GM18519 (cell line): ENCODE measurements at regions not wholly inside any gene's neighbourhood (a gene's known extent, or its start where the extent isn't known, plus 50 kb on each side); places are given as distances from the start of the nearest gene placed in this dataset.

Experiments
- ATAC-seq: cut with Tn5 transposase; IDR thresholded peaks from one replicate; pipeline ENCODE4 v1.9.1; 2021; ENCODE audit warnings: mild to moderate bottlenecking, moderate library complexity; ENCODE audit not compliant: unreplicated experiment, low FRiP score

DNA sequence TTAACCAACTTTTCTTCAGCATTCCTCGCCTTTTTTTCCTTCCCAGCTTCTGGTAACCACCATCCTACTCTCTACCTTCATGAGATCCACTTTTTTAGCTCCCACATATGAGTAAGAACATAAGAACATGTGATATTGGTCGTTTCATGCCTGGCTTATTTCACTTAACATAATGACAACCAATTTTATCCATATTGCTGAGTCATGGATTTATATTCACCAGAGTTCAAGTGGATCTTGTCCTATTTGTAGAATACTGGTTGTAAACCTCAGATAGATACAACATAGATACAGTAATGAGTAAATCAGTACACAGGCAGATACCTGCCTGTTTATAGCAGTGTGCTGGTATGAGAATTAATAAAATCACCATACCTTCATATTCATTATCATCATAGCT, 412.0 kb upstream of the RBMS3 start:
- ATAC-seq, result no peak

DNA sequence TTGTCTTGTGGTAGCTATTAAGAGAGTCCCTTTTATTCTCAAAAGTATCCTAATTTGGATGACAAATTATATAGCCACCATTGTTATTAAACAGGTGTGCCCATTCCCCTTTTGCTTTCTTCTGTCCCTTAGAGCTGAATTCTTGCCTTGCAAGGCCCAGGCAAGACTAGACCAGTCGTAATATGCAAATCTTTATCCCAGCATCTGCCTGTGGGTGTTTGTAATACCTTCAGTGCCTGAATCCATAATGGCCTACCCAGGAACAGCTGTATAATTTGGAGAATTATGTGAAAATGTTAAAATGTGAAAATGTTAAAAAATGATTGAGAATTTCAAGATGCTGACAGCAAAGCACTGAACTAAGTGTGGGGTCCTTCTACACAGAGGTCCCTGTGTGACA, 403.0 kb upstream of the RBMS3 start:
- no peak for ATAC-seq

- no peak for ATAC-seq
Measured at GRCh38 chr3:28890373-28890772, 390.5 kb upstream of the RBMS3 start.

GRCh38 chr3:28891485-28891884, 389.4 kb upstream of the RBMS3 start:
- no peak for ATAC-seq

- ATAC-seq, result no peak
Measured at GRCh38 chr3:28900301-28900700, 380.6 kb upstream of the RBMS3 start.

DNA sequence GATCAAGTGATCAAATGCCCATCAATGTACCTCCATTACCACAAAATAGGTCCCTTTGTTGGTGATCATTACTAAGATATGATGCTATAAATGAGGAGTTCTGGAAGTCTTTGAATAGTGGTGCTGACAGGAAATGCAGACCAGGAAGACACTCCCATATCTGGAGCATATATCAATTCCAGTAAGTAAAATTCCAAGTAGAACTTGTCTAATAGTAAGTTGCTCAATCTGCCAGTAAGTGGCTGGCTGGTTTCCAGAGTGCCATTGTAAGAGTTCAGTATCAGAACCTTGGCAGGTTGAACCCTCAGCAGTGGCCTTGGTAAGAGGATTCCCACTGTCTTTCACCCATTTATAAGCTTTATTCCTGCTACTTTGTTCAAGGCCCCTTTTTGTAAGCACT, 379.9 kb upstream of the RBMS3 start:
- no peak for ATAC-seq

GRCh38 chr3:28903171-28903601, 377.7 kb upstream of the RBMS3 start:
- ATAC-seq, result no peak

DNA sequence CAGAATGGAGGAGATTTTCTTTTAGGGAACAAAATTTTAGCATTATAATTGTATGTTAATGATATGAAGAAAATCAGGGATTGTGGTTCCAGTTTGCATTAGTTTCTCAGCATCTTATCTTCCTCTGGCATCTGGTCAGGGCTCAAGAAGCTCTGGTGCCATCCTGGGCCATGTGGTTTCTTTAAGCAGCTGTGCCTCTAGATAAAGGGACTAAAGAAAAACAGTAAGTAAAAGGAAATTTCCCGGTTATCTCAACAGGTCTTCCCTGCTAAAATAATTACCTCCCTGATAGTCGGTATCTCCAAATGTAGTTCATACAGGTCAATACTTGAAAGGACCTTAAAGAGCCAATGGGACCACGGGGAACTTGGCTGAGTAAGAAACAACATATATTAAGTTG, 375.1 kb upstream of the RBMS3 start:
- ATAC-seq, result no peak

- ATAC-seq, result no peak
Measured at GRCh38 chr3:28906561-28907310, 374.1 kb upstream of the RBMS3 start.

DNA sequence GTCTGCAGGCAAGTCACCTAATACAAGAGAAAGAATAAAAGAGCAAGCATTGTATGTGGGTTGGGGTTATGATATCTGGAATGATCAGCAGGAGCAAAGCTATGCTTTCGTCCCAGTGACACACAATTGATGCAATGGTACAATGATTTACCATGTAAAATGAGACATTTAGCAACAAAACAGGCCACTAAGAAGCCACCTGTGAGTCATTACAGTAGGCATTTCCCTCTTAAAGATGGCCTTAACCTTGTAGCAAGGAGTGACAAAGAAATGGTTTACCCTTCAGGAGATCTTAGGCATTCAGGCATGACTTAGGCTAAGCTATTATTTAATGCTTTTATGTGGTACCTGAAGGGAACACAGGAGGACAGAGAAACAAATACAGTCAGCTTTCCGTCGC, 373.3 kb upstream of the RBMS3 start:
- no peak for ATAC-seq

DNA sequence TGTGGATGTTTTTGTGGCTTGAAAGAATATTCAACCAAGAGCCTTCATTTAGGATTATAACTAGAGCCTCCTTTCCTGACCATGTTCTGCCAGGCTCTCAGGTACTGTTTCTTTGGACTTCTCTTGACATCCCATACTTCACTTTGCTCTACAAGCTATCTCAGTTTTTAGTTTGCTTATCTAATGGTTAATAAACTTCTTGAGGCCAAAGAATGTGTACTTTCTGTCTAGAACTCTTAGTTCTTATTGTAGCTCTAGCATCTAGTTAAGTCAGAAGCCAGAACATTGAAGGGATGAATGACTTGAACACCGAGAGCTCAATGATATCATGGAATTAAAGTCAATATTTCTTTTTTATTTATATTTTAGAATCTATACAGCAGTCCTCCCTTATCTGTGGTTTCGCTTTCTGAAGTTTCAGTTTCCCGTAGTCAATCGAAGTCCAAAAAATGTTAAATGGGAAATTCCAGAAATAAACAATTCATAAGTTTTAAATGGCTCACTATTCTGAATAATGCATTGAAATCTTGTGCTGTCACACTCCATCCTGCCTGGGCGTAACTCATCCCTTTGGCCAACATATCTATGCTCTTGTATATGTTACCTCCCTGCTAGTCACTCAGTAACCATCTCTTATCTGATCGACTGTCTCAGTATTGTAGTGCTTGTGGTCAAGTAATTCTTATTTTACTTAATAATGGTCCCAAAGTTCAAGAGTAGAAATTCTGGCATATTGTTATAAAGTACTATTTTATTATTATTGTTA, 368.6 kb upstream of the RBMS3 start:
- ATAC-seq, result no peak

- no peak for ATAC-seq
Measured at GRCh38 chr3:28915741-28916500, 364.9 kb upstream of the RBMS3 start.

DNA sequence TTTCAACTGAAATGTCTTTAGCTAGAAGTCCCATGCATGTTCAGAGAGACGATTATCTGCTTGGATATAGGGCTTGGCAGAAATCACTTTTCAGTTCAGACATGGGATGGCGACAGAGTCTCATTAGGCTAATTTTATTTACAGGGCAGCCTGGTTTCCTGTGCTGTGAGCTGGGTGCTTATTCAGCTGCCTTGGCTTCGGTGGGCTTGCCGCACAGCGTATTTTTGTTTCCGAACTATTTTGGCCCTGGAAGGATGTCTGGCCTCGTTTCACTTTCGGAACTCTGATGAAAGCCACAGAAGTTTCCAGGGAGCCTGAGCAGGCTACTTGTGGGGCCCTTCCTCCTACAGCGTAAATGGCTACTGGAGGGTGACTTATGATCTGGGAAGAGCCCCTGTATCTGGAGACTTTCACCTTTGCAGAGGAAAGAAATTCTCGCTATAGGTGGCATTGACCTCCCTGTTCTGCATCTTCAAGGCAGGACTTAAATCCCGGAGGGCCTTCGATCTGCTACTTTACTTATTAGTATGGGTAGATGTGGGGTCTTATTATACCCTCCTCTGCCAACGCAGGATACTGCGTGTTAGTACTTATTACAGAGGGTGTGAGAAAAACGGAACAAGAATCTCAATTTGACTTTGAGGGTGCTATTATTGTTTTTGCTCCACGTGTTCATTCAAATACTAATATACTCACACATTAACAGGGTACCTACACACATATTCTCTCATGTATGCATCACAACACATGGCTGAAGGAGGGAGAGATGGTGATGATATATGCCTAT, 364.0 kb upstream of the RBMS3 start:
- ATAC-seq, result peak; percentile 87

GRCh38 chr3:28917895-28918475, 362.9 kb upstream of the RBMS3 start:
- ATAC-seq, result no peak

DNA sequence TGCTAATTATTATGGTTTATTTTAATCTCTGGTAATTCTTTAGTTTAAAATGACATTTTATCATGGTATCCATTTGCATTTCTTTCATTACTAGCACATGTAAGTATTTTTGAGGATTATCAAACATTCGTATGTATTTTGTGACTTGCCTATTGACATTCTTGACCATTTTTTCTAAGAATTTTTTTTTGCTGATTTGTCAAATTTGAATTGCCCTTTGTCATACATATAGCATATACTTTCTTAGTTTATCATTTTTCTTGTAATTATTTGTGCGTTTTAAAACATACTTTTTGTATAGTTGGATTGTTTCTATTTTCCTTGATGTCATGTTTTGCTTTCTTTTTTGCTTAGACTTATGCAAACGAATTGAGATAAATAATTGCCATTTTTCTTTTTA, 358.5 kb upstream of the RBMS3 start:
- ATAC-seq, result no peak

- no peak for ATAC-seq
Measured at GRCh38 chr3:28923994-28924393, 356.9 kb upstream of the RBMS3 start.

- no peak for ATAC-seq
Measured at GRCh38 chr3:28924744-28925360, 356.0 kb upstream of the RBMS3 start.

GRCh38 chr3:28933337-28933736, 347.5 kb upstream of the RBMS3 start:
- no peak for ATAC-seq

DNA sequence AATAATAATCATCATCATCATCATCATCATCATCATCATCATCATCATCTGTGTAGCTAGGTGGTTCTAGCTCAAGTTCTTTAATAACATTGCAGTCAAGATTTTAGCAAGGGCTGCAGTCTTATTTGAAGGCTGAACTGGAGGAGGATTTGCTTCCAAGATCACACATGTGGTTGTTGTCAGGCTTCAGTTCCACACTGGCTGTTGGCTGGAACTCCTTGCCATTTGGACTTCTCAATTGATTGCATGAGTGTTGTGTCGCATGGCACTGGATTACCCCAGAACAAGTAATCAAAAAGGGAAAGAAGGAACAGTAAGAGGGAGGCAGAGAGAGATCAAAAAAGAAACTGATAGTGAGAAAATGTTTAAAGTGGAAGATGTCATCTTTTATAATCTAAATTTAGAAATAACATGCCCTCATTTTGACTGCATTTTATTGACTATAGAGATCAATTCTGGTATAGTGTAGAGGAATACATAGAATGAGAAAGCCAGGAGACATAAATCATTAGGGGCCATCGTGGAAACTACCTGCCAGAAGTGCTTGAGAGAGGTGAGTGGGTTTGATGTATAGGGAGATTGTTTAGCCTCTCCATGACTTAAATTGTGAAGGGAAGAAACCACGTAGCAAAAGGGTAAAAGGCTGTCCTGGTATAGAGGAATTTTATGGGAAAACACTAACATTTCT, 346.6 kb upstream of the RBMS3 start:
- ATAC-seq, result peak; percentile 52
